Fibroblast of the aortic adventitia (primary cell): ENCODE measurements at regions not wholly inside any gene's neighbourhood (a gene's known extent, or its start where the extent isn't known, plus 50 kb on each side); places are given as distances from the start of the nearest gene placed in this dataset.

Experiments used
- DNase-seq: peaks from one replicate; pipeline ENCODE4 v3.0.0-alpha.2; 2010; ENCODE audit warnings: low read depth
- H3K4me3 ChIP-seq: 2 replicates; pipeline ENCODE4 v1.5.1; 2011; ENCODE audit warnings: low read depth, mild to moderate bottlenecking, control low read depth, low read length, moderate library complexity
- CTCF ChIP-seq: IDR thresholded peaks from 2 replicates; pipeline ENCODE4 v1.5.1; 2011; ENCODE audit warnings: mild to moderate bottlenecking, low read length, control low read depth, inconsistent platforms; ENCODE audit not compliant: insufficient read depth

DNA sequence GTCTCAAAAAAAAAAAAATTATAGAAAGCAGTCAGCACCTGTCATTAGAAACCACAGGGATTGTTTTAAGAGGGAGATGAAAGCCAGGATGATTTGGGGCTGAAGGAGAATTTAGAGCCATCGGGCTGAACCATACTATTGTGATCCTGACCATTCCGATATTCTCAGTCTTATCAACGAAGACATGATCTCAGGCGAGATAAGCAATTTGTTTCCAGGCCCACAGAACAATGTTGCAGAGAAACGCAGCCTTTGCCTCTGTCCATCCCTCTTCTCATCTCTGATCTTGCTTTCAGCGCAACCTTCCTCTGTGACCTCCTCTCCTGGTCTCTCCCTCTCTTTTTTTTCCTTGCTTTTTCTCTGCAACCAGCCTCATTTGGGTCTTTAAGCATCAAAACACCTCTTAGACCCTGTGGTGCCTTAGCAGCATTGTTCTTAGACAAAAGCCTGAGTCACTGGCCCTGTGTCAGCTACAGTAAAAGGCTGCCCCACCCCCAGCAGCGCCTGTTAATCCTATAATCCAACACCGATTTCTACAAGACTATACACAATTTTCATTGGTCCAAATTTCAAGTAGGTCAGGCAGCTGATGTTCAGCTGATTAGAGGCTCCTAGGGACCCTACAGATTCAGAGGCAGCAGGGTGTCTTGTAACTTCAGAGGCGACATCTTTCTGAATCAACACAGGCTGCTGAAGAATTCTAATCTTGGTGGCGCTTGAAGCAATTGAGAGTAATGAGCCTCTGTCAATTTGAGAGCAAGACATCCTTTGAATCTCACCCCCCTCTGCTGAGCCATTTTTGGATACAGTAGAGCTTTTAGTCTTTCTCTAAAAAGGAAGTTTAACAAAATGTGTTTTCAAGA is 206.0 kb downstream of the NCK2 start:
- TF ChIP-seq CTCF, result no peak
- H3K4me3 ChIP-seq, result no peak overlapping the region
- no peak for DNase-seq

DNA sequence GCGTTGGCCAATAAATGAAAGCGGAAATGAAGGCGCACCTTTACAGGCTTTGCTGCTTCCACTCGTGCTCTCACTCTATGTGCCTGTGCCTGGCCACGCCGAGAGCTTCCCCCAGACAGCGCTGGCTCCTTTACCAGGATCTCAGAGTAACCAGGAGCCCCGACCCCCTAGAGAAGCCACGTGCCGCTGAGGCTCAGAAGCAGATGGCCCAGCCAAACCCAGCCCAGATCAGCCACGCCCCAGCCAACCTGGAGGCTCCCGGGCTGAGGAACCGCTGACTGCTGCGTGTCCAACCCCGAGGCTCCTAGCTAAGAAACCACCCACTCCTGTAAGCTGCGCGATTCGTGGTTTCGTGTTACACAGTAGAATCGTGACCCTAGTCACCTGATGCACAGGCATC is 199.3 kb downstream of the NCK2 start:
- no peak for TF ChIP-seq CTCF
- H3K4me3 ChIP-seq, result no peak overlapping the region

More for the DNA sequence above, 199.3 kb downstream of the NCK2 start:
- DNase-seq, result no peak
